RKO (cell line): ENCODE measurements at regions not wholly inside any gene's neighbourhood (a gene's known extent, or its start where the extent isn't known, plus 50 kb on each side); places are given as distances from the start of the nearest gene placed in this dataset.
"Not testable (repeated sequence)": the region's sequence is repeated elsewhere in the genome, so short reads cannot be mapped to it uniquely, and the experiment has no call there.

Source experiments
- DNase-seq: peaks from one replicate; pipeline ENCODE4 v3.0.0-alpha.2; 2016; ENCODE audit warnings: low spot score

DNA sequence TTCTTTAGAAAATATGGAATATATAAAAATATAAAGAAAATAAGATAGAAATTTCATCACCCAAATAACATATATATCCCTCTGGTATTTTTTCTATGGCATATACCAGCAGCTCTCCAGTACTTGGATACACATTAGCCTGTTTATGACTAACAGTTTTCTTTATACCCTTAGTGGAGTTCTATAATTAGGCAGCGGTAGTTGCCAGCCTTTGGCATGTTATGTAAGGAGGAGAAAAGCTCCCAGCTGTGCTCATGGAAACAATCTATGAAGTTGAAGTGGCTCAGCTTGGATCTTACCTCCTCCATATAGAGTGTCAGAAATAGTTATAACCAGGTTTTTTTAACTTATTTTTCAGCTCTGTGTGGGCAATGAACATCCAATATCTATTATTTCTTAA, 1636.8 kb downstream of the AMY1C start:
- DNase-seq: no peak

DNA sequence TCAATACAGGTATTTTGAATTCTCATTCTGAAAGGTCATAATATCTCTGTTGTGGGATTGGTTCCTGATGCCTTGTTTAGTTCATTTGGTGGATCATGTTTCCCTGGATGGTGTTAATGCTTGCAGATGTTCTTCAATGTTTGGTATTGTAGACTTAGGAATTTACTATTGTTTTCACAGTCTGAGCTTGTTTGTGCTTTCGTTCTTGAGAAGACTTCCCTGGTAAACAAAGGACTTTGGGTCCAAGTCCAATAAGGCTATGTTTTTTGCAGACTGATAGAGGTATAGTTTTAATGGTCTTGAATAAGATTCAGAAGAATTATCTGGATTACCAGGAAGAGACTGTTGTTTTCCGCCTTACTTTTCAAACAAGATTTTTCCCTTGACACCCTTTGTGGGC, 1646.3 kb downstream of the AMY1C start:
- DNase-seq: no peak

DNA sequence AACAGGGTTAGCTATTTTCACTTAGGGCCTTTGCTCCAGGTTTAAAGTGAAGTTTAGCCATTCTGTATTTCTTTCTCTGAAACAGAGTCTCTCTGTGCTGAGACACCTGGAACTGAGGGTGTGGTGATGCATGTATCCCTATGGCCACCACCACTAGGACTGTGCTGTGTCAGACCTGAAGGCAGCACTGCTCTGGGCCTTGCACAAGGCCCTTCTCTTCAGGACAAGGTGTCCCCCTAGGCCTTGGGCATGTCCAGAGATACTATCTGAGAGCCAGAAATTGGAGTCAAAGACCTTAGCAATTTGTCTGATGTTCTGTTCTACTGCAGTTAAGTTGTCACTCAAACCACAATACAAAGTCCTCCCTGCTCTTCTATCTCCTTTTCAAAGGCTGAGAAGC, 1649.2 kb downstream of the AMY1C start:
- no peak for DNase-seq

DNA sequence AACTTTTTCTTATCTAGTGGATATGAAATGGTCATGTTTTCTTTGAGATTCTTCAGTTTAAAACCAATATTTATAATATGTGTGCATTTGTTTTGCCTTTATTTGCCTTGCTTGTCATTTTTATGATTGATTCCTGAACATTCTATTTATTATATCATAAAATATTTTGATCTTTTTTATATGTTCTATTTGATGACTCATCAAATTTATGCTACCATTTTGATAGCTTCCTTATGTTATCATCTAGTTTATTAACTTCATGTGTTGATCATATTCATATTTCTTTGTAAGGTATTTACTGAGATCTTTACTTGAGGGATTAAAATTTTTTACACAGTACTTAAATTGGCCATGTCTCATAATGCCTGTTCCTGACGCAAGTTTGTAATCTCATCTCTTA, 1650.0 kb downstream of the AMY1C start:
- no peak for DNase-seq

DNA sequence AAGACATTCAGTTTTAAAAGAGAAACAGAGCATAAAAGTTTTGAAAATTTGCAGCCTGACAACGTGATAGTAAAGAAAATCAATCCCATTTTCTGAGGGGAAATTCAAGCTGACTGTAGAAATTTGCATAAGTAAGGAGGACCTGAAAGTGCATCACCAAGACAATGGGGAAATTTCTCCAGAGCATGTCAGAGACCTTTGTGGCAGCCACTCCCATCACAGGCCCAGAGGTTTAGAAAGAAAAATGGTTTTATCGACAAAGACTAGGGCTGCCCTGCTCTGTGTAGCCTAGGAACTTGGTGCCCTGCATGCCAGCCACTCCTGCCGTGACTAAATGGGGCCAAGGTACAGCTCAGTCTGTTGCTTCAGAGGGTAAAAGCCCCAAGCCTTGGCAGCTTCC, 1640.2 kb upstream of the PRMT6 start:
- DNase-seq: no peak

DNA sequence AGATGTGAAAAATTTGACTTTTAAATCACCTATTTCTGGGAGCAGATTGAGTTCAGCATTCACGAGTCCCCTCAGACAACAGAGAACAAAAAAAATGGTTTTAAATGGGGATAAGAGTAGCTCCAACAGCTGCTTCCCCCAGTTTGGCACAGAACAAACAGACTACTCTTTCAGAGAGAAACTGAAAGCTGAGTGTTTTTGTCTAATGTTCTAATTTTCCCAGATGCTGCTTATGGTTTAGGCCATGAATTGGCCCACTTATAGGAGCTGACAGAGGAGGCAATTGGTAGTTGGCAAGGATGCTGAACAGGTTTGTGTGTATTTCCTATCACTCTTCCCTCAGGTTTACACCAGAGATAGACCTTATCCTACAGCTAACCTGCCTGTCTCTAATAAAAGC, 1637.4 kb upstream of the PRMT6 start:
- no peak for DNase-seq

DNA sequence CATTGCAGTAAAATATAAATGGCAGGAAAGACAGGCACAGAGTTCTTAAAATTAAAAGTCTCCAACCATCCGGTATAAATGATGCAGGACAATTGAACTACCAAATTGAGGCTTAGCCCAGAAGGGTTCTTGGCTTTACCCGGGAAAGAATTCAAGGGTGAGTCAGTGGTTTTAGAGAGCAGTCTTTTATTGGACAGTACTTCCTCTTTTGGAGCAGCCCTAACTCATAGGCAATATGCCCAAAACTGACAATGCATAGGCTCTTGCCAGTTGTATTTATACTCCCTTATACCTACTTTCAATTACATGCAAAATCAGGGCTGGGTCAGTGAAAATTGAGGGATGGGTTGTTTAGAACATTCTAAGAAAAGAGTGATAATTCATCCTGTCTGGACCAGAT, 1628.9 kb upstream of the PRMT6 start:
- DNase-seq: peak; percentile 37

DNA sequence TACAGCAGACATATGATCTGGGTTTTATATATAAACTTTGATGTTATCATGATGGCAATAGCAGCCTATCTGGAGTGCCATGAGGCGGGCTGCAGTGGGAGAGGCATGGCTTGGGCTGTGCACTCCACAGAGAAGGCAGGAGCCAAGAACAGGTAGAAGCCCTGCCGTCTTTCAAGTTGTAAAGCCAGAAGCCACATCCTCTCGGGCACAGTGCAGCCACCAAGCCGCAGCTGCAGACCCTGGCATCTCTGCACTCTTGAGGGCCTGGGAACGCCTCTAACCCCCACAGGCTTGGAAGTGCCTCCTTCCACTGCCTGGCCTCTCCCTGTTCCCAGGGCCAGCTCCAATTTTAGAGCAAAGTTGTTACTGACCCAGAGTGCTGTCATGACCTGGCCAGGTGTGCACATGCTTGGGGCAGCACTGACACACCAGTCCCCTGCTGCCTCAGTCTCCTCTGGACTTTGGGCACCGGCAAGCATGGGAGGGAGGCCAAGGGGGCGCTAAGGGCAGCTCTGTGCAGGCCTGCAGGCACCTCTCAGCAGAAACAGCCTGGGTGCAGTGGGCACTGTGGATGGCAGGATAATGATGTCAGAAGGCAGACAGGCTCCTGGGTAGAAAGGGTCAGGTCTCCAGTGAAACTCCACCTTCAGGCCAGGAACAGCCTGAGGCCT, 1619.8 kb upstream of the PRMT6 start:
- DNase-seq: no peak

DNA sequence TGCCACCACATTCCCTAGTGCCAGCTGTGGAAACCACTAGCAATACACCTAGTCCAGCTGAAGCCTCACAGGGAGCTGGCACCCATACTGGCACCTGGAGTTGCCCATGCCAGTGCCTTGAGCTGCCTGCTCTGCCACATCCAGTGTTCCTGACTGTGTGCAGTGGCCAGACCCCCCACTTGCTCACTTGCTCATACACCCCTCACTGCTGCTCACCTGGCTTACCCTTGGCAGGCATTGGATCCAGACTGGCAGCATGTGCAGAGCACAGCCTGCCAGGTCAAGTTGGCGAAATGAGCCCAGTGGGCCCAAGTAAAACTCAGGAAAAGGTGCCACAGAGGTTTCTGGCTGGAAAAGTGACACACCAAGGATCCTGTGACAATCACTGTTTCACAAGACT, 1618.6 kb upstream of the PRMT6 start:
- no peak for DNase-seq

DNA sequence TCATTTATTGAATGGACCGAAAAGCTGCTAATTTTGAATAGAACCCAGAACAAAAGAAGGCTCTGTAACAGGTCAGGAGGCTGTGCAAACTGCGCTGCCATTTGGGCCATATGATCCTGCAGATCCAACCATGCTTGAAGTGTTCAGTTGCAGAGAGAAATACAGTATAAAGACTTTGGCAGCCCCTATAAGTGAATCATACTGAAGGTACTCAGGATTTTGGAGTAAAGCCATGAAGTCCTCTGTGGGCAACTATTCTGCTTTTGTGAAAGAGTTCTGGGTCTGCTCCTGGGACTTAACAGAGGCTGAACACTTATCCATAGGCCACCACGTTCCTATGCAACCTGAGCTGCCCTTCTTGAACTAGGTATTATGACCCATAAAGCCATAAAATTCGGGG, 1613.6 kb upstream of the PRMT6 start:
- DNase-seq: no peak

DNA sequence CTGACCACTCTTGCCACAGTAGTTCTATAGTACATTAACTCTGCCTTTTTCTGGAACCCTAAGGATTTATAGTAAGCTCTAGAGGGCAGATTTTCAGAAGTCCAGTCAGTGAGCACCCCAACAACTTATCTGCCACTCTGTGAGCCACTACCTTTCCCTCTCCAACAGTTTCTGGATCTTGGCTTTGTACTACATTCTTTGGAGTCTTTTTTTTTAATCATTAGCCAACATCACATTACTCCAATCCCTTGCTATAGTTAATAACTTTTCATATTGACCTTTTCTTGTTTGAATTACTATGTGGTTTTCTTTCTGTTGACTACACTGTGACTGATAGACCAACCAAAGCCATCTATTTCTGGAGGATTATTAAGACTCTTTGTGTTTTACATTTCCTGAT, 1596.7 kb upstream of the PRMT6 start:
- no peak for DNase-seq

DNA sequence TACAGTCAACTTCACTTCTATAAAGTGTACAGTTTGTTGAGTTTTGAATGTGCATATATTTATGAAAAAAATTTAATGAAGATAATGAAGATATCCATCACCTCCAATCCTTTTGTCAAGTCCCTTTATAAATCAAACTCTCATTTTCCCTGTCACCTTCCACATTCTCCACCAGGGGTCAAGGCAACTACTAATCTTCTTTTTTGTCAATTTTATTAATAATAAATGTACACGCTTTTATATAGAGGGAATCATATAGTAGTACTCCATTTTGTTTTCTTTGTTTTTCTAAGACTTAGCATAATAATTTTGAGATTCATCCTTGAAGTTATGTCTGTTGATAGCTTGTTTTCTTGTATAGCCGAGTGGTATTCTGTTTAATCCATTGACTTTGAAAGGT, 1594.2 kb upstream of the PRMT6 start:
- no peak for DNase-seq

DNA sequence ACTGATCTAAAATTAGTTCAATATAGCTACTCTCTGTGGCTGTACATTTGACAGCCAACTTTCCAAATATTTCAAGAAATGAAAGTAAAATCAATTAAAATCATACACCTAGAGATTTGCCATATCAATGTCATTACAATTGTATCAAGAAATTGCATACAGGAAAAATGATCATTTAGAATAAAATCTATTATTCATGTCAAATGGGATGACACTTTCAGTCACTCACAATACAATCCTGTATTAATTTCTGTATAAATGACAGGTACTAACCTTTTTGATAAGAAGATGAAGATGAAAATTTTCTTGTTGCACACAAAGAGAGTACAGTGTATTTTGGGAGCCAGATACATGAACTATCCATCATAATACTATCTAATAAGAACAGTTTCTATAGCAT, 1588.9 kb upstream of the PRMT6 start:
- DNase-seq: no peak

DNA sequence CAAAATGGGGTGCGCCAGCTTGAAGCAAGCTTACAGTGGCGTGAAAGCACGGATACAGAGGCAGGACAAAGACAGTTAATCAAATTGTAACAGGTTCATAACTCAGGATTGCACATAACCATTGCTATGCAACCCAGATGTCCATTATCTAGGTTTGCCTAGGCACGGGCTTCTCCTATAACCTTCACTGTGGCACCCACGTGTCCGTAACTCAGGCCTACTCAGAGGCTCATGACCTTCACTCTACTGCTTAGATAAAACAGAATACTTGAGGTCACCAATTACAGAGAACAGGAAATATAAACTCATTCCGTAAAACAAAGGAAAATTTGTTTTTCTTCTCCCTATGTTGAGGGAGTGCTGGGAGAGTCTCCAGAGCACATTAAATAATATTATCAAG, 1585.9 kb upstream of the PRMT6 start:
- not testable (repeated sequence) for DNase-seq

DNA sequence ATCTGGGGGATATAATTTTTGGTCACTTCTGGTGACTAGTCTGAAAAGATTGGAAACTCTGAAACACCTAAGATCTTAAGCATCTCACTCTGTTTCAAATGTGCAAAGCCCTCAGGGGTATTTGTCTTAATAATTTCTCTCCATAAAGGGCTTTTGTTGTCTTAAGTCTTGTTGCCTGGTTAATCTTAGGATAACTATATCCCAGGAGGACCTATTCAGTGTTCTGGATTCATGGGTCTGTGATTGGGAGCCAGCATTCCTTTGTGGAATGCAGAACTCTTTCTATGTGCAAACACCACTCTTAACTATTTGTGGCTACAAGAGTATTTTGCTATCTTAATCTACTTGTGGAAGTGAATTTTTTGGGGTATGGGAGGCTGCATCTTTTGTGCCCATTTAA, 1573.0 kb upstream of the PRMT6 start:
- no peak for DNase-seq

DNA sequence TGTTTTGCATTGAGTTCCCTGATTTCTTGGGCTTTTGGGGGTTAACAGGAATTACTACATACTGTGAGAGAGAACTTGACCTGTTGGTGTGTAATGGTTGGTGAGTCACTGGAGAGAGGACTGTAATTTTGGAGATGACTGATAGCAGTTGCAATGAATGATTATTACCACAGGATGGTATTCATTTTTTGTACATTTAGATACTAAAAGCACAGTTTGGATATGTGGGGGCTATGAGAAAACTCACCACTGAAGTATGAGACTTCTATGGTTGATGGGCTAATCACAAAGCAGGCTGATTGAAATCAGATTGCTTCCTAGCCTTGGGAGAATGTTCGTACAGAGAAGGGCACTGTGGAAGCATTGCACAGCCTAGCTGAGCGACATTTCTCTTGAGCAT, 1571.3 kb upstream of the PRMT6 start:
- peak; percentile 76 for DNase-seq

DNA sequence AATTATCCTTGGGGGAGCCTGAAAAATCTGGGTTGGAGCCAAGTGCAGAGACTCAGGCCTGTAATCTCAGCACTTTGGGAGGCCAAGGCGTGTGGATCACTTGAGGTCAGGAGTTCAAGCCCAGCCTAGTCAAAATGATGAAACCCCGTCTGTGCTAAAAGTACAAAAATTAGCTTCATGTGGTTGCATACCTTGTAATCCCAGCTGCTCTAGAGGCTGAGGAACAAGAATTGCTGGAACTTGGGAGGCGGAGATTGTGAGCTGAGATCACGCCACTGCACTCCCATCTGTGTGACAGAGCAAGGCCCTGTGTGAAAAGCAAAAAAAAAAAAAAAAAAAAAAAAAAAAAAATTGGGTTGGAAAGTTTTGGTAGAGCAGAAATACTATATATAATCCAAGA, 1563.6 kb upstream of the PRMT6 start:
- DNase-seq: no peak

DNA sequence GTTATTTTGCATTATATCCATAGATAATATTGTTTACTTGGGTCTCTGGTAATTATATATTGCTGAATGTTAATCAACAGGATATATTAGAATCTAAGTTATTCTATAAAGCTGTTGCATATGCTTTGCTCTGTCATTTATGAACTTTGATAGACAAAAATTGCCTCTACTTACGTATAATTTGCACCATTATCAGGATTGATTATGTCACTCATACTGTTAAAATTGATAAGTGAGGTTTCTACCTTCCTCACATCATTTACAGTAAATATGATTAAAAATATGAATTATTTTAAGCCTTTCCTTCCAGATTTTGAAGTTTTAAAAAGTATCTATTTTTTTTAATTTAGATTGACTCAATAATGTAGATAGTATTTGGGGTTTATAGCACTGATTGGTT, 1540.4 kb upstream of the PRMT6 start:
- DNase-seq: no peak

DNA sequence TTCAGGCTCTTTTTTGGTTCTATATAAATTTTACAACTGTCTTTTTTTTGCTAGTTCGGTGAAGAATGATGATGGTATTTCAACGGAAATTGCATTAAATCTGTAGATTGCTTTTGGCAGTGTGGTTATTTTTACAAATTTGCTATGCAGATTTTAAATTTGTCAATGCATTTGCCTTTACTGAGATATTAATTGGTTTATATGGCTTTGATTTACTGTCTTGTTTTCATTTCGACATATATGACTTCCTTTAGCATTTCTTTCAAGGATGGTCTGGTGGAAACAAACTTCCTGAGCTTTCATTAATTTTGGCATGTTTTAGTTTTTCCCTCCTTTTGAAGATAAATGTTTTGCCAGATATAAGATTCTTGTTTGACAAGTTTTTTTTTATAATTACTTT, 1522.5 kb upstream of the PRMT6 start:
- no peak for DNase-seq

DNA sequence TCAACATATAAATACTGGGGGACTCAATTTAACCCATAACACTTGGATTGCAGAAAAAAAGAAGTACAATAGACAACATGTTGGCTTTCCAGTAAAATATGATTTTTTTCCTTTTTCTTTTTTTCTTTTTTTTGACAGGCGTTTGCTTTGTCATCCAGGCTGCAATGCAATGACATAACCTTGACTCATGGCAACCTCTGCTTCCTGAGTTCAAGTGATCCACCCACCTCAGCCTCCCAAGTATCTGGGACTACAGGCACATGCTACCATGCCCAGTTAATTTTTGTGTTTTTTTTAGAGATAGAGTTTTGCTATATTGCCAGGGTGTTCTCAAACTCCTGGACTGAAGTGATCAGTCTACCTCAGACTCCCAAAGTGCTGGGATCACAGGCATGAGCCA, 1512.0 kb upstream of the PRMT6 start:
- DNase-seq: peak; percentile 76

DNA sequence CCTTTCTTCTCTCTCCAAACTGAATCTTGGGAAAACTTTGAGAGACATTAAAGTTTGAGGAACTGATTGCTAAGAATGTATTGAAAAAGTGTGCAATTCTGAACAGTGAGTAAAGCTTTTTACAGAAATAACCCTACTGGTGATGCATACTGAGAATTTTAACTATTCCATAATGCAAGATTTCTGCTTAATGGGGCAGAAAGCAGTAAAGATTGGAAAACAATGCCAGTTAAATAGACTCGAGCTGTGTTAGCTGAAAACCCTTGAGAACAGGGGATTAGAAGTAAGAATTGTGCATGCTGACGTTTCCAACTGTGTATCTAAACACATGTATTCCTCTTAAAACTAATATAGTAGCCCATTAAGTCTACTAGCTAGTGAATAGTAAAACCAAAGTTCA, 1500.2 kb upstream of the PRMT6 start:
- no peak for DNase-seq

DNA sequence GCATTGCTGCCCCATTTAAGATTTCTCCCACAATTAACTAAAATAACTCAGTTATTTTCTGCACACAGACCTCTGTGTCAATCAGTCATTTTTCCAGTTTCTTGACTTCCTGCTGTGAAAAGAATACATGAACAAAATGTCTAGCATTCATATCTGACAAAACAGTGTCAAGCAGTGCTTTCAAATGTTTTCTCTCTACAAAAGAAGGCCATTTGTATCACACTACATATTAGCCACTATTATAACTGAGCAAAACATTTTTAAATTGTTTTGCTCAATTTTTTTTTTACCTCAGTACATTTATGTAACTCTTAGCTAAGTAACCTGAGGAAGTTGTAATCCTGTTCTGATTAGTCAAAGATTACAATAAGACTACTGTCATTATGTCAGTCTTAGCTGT, 1498.5 kb upstream of the PRMT6 start:
- DNase-seq: no peak

DNA sequence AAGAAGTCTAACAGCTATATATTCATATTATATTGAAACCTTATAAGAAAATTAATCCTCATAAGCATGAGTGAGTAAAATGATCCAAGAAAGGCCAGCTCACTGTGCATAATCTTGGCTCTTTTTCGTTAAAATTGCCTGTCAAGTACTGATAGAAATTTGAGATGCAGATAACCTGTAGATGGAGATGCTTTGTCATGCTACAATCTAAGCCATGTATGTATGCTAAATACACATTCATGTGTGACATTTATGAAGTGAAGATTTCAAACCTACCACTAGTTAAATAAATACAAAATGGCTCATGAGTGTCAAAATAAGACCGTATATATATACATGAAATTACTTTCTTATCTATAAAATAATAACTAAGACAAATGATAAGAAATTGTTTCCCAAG, 1491.5 kb upstream of the PRMT6 start:
- no peak for DNase-seq

DNA sequence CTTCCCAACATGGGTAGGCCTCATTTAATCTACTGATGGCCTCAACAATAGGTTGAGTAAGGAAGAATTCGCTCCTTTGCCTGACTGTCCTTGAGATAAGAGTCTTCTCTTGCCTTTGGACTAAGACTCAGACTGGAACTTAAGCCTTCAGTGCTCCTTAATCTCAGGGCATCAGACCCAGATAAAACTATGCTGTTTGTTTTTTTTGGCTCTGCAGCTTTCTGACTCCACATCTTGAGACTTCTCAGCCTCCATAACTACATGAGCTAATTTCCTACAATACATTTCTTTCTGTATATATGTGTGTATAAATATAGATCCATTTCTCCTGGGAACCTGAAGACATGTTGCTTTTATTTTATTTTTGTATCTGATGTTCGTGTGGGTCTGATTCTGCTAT, 1470.7 kb upstream of the PRMT6 start:
- no peak for DNase-seq

DNA sequence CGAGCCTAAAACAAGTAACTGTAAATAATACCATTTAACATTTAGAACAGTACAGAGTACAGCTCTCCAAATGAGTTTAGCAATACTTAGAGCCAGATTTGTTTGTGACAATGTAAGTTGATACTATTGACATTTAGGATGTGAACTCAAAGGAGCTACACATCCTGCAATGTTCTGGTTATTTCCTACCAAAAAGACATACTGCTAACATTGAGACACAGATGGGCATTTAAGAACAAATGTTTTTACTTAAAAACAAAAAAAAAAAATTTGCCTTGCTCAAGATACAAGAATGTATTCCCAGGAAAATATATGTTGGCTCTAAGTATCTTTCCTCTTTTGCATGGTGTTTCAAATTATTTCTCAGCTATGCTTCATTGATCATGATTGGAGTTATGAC, 1464.8 kb upstream of the PRMT6 start:
- DNase-seq: no peak
